Astrocyte (in vitro differentiated cells and primary cell): ENCODE measurements at regions not wholly inside any gene's neighbourhood (a gene's known extent, or its start where the extent isn't known, plus 50 kb on each side); places are given as distances from the start of the nearest gene placed in this dataset.

Experiments
- CTCF ChIP-seq: IDR thresholded peaks from 2 replicates; pipeline ENCODE4 v1.5.1; 2011; ENCODE audit warnings: low read depth, mild to moderate bottlenecking, inconsistent platforms, low read length, moderate library complexity; ENCODE audit not compliant: insufficient read depth
- EZH2 ChIP-seq: IDR thresholded peaks from 2 replicates; pipeline ENCODE4 v1.6.1; 2012; ENCODE audit warnings: mild to moderate bottlenecking, low read length, inconsistent platforms; ENCODE audit not compliant: insufficient read depth

GRCh38 chr15:97101572-97101971 lies 771.1 kb downstream of the NR2F2 start:
- TF ChIP-seq CTCF (no peak), EZH2 (no peak)
